ENCODE measurements at regions not wholly inside any gene's neighbourhood (a gene's known extent, or its start where the extent isn't known, plus 50 kb on each side); places are given as distances from the start of the nearest gene placed in this dataset.

GRCh38 chr16:6105115-6105514 is 1007.5 kb upstream of the EEF2KMT start:
- TF ChIP-seq CTCF (IDR thresholded peaks at IDR 0.05), result no peak
- TF ChIP-seq POLR2A (IDR thresholded peaks at IDR 0.05), result no peak

Measured in heart left ventricle (tissue), 13 donors.